ENCODE measurements at regions not wholly inside any gene's neighbourhood (a gene's known extent, or its start where the extent isn't known, plus 50 kb on each side); places are given as distances from the start of the nearest gene placed in this dataset.
"Not testable (repeated sequence)": the region's sequence is repeated elsewhere in the genome, so short reads cannot be mapped to it uniquely, and the experiment has no call there.

GRCh38 chr7:155377838-155378579, 79.9 kb upstream of the EN2 start:
- no peak for DNase-seq

GRCh38 chr7:155378580-155378934, 79.4 kb upstream of the EN2 start:
- DNase-seq, result no peak

- DNase-seq, result no peak
Measured at GRCh38 chr7:155378959-155379871, 78.7 kb upstream of the EN2 start.

GRCh38 chr7:155380221-155380861, 77.6 kb upstream of the EN2 start:
- peak; percentile 73 for DNase-seq

- no peak for DNase-seq
Measured at GRCh38 chr7:155380976-155381851, 76.7 kb upstream of the EN2 start.

GRCh38 chr7:155381852-155382801, 75.8 kb upstream of the EN2 start:
- no peak for DNase-seq

- no peak for DNase-seq
Measured at GRCh38 chr7:155382802-155383171, 75.1 kb upstream of the EN2 start.

GRCh38 chr7:155383756-155384491, 74.0 kb upstream of the EN2 start:
- no peak for DNase-seq

GRCh38 chr7:155384751-155385150, 73.2 kb upstream of the EN2 start:
- DNase-seq, result no peak

- not testable (repeated sequence) for DNase-seq
Measured at GRCh38 chr7:155385182-155385581, 72.7 kb upstream of the EN2 start.

- DNase-seq, result no peak
Measured at GRCh38 chr7:155386608-155387007, 71.3 kb upstream of the EN2 start.

GRCh38 chr7:155387066-155387620, 70.8 kb upstream of the EN2 start:
- no peak for DNase-seq

- no peak for DNase-seq
Measured at GRCh38 chr7:155388561-155388960, 69.4 kb upstream of the EN2 start.

GRCh38 chr7:155391414-155391813, 66.5 kb upstream of the EN2 start:
- DNase-seq, result no peak

GRCh38 chr7:155392726-155393570, 65.0 kb upstream of the EN2 start:
- DNase-seq, result no peak

- DNase-seq, result no peak
Measured at GRCh38 chr7:155394413-155394812, 63.5 kb upstream of the EN2 start.

- no peak for DNase-seq
Measured at GRCh38 chr7:155395176-155395797, 62.6 kb upstream of the EN2 start.

- no peak for DNase-seq
Measured at GRCh38 chr7:155396661-155397060, 61.3 kb upstream of the EN2 start.
